ENCODE measurements at regions not wholly inside any gene's neighbourhood (a gene's known extent, or its start where the extent isn't known, plus 50 kb on each side); places are given as distances from the start of the nearest gene placed in this dataset.
"Not testable (repeated sequence)": the region's sequence is repeated elsewhere in the genome, so short reads cannot be mapped to it uniquely, and the experiment has no call there.

- Mint-ChIP-seq H3K4me1 (no peaks in the 10 kb centered on the region), H3K9me3 (peaks cover 25% of the 10 kb centered on the region), H3K36me3 (ENCODE audit: low read depth) (no peaks in the 10 kb centered on the region), H3K27me3 (ENCODE audit: low read depth) (no peaks in the 10 kb centered on the region), H3K4me3 (no peak overlapping the region), H3K27ac (no peak overlapping the region)
- TF ChIP-seq CTCF (IDR thresholded peaks at IDR 0.05; ENCODE audit: unreplicated experiment in 3 of 3): no peak
Observed at GRCh38 chr6:141884850-141885249, 247.9 kb upstream of the GJE1 start.

- H3K4me3 Mint-ChIP-seq: no peak overlapping the region
- no peak overlapping the region for H3K27ac Mint-ChIP-seq
- no peaks in the 10 kb centered on the region for H3K27me3 Mint-ChIP-seq (ENCODE audit: low read depth)
Observed at GRCh38 chr6:141878686-141879085, 254.0 kb upstream of the GJE1 start.

GRCh38 chr6:141877275-141877983 is 255.3 kb upstream of the GJE1 start:
- no peaks in the 10 kb centered on the region for H3K36me3 Mint-ChIP-seq (ENCODE audit: low read depth)
- no peaks in the 10 kb centered on the region for H3K9me3 Mint-ChIP-seq
- TF ChIP-seq CTCF (IDR thresholded peaks at IDR 0.05; ENCODE audit: unreplicated experiment in 3 of 3): no peak
- H3K27ac Mint-ChIP-seq: peak overlapping the region; percentile 13 to 68 (median 21)
- no peak overlapping the region for H3K4me3 Mint-ChIP-seq
- H3K4me1 Mint-ChIP-seq: no peaks in the 10 kb centered on the region
- H3K27me3 Mint-ChIP-seq (ENCODE audit: low read depth): no peaks in the 10 kb centered on the region

More at GRCh38 chr6:141878686-141879085, 254.0 kb upstream of the GJE1 start:
- no peak for TF ChIP-seq CTCF (IDR thresholded peaks at IDR 0.05; ENCODE audit: unreplicated experiment in 3 of 3)
- Mint-ChIP-seq H3K9me3 (no peaks in the 10 kb centered on the region), H3K4me1 (no peaks in the 10 kb centered on the region), H3K36me3 (ENCODE audit: low read depth) (no peaks in the 10 kb centered on the region)

GRCh38 chr6:141874930-141875602 is 257.7 kb upstream of the GJE1 start:
- Mint-ChIP-seq H3K9me3 (no peaks in the 10 kb centered on the region), H3K27ac (no peak overlapping the region)

GRCh38 chr6:141869509-141869908 is 263.2 kb upstream of the GJE1 start:
- H3K27me3 Mint-ChIP-seq (ENCODE audit: low read depth); H3K4me3 Mint-ChIP-seq; H3K4me1 Mint-ChIP-seq; H3K36me3 Mint-ChIP-seq (ENCODE audit: low read depth); H3K27ac Mint-ChIP-seq; H3K9me3 Mint-ChIP-seq: not testable (repeated sequence)

More at GRCh38 chr6:141874930-141875602, 257.7 kb upstream of the GJE1 start:
- no peaks in the 10 kb centered on the region for H3K27me3 Mint-ChIP-seq (ENCODE audit: low read depth)
- H3K4me1 Mint-ChIP-seq: no peaks in the 10 kb centered on the region
- no peaks in the 10 kb centered on the region for H3K36me3 Mint-ChIP-seq (ENCODE audit: low read depth)
- no peak overlapping the region for H3K4me3 Mint-ChIP-seq
- TF ChIP-seq CTCF (IDR thresholded peaks at IDR 0.05; ENCODE audit: unreplicated experiment in 3 of 3): no peak

GRCh38 chr6:141867767-141868166 is 265.0 kb upstream of the GJE1 start:
- H3K27me3 Mint-ChIP-seq (ENCODE audit: low read depth): no peaks in the 10 kb centered on the region
- no peaks in the 10 kb centered on the region for H3K4me1 Mint-ChIP-seq
- no peaks in the 10 kb centered on the region for H3K9me3 Mint-ChIP-seq
- no peak overlapping the region for H3K27ac Mint-ChIP-seq
- no peaks in the 10 kb centered on the region for H3K36me3 Mint-ChIP-seq (ENCODE audit: low read depth)
- TF ChIP-seq CTCF (IDR thresholded peaks at IDR 0.05; ENCODE audit: unreplicated experiment in 3 of 3): no peak
- no peak overlapping the region for H3K4me3 Mint-ChIP-seq

All from nephron (organoid).